NCI-H2196 treated with DMSO at 0.1 percent for 48 hours (cell line): ENCODE measurements at regions not wholly inside any gene's neighbourhood (a gene's known extent, or its start where the extent isn't known, plus 50 kb on each side); places are given as distances from the start of the nearest gene placed in this dataset.
"Not testable (repeated sequence)": the region's sequence is repeated elsewhere in the genome, so short reads cannot be mapped to it uniquely, and the experiment has no call there.

Experiments used
- DNase-seq: peaks from one replicate; lab custom pipeline; 2025; ENCODE audit not compliant: unreplicated experiment; lab: John Stamatoyannopoulos, UW

- DNase-seq, result no peak
These were observed 52.6 kb upstream of the JUN start for GRCh38 chr1:58836408-58836807.

- peak; percentile 25 for DNase-seq
These were observed 54.0 kb upstream of the JUN start for GRCh38 chr1:58837886-58838285.

- DNase-seq, result no peak
These were observed 55.4 kb upstream of the JUN start for GRCh38 chr1:58839147-58839795.

- no peak for DNase-seq
These were observed 56.3 kb upstream of the JUN start for GRCh38 chr1:58839846-58840835.

GRCh38 chr1:58841455-58841854 is 57.6 kb upstream of the JUN start:
- no peak for DNase-seq

GRCh38 chr1:58842941-58843340 is 59.1 kb upstream of the JUN start:
- DNase-seq, result no peak

DNA sequence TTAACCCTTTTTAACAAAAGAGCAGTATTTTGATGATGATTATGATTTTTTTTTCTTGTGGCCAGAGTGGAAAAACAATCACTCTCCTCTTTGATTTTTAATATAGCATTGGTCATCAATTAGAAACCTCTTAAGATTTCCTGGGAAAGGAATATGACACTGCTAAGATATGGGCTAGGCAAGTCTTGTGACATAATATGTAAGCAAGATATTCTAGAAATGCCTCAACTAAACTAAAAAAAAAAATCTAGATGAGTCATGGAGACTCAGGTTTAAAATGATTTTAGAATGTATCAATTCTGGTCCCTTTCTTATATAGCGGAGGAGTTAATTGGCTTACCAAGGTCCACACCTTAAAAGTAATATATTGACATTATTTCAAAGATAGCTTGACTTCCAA is 60.3 kb upstream of the JUN start:
- DNase-seq, result no peak

DNA sequence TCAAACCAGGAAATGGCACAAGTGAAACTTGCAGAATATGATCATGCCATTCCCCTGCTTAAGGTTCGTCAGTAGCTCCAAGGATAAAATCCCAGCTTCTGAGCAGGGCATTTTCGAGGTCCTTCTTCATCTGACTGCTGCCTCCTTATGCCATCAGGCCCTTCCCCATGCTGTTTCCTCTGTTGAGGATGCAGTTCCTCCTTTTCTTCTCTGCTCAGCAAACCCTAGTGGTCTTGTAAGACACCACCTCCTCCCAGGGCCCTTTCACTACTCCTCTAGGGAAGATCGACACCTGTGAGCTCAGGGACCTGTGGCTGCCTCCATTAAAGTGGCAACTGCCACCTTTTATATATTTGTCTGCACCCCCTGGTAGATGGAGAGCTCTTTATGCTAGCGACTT is 62.1 kb upstream of the JUN start:
- DNase-seq, result no peak

DNA sequence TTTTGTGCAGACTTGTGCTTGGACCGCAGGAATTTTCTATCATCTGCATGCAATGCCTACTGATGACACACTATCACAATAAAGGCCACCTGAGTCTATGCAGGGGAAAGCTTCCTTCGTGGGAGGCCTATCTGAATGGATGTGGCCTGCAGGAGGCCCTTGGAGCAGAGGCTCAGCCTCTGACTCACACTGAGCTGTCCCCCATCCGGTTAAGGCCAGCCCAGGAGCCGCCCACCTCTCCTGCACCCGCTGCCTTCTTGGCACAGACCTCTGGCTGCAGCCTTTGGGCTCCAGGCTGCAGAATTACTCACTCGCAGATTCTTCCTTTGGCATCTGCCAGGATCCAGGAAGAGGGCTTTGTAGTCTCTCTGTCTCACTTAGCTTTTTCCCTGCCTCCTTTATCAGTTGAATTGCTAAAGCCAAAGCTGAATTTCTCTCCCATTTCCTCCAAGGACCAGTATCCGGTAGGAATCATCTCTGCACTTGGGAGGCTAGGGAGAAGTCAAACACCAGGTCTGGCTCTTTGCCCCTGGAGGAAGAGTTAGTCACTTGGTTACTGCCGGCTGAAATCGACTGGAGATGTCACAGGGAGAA is 65.1 kb upstream of the JUN start:
- DNase-seq, result peak; percentile 73

DNA sequence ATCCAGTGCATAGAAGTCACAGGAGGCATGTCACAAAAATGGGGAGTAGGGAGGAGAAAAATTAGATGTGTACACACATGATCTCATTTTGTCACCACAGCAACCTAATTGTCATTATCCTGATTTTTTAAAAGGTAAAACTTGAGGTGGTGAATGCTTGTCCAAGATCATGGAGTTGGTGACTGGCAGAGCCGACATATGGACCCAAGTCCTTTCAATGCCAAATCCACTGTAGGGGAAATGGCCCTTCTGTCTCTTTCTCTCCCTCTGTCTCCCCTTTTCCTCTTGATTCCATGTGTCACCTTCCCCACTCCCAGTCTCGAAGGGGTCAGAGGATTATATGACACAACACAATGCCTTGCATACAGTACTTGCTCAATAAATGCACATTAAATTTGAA is 65.7 kb upstream of the JUN start:
- DNase-seq, result no peak

DNA sequence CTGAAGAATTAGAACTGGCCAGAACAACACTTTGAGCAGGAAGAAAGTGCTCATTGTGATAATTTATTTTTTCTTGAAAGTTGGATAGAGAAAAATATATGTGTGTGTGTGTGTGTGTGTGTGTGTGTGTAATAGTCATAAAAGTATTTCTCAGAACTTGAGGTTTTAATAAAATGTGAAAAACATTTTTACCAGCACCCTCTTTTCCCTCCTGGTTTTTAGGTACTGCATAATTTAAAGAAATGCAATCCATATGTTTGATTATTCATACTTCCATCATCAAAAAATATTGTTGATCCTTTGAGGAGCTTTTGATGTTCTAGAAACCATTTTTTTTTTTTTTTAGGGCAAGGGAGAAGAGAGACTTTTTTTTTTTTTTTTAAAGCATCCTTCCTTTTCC is 66.8 kb upstream of the JUN start:
- no peak for DNase-seq

GRCh38 chr1:58852731-58853485 is 69.1 kb upstream of the JUN start:
- DNase-seq, result no peak

DNA sequence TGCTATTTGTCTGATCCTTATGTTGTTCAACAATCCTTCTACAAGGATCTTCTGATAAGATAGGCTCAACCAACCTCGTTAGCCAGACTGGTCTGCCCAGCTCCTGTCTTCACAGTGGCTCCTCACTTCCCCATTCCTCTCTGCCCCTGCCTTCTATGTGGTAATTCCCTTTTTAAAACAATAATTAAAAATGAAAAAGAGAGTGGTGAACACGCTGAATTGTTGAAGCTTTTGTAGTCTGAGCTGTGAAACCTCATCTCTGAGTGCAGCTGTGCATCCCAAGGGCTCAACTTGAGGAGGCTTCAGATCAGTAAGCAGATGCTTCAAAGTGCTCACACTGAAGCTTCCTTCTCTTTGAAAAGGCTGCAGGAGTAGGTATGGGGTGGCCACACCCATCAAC is 70.7 kb upstream of the JUN start:
- DNase-seq, result no peak

DNA sequence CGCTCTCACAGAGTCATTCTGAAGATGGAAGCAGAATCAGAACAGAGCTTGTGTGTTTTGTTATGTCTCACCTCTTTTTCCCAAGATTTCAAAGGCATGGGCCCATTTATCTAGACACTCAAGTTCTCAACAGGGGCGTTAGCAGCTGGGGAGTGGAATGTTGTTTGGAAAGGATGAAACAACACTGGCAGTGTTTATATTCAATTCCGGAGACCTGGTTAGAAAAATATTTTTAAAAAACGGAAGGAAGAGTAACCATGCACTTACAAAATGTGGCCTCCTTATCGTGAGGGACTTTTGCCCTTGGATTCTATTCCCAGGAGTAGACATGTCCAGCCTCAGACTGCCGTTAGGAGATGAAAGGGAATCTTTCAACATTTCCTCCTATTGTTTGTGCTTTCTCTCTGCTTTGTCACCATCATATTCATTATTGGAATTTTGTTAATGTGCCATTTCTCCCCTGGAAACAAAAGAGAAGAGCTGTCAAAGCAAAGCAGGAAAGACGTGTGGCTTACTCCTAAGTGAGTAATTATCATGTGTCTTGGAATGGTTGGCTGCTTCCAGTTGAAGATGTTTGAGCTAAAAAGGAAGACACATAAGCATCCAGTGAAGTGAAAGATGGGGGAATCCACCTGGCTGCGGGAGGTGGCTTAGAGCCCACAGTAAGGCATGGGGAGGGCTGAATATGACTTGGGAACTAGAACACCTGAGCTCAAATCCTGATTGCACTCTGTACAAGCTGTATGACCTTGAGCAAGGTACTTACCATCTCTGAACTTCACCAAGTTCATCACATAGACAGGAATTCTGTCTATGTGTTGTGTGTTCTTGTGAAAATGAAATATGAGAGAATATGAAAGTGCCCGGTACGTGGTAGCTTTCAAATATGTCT is 71.7 kb upstream of the JUN start:
- no peak for DNase-seq

GRCh38 chr1:58856281-58856680 is 72.4 kb upstream of the JUN start:
- not testable (repeated sequence) for DNase-seq

GRCh38 chr1:58857680-58858673 is 74.1 kb upstream of the JUN start:
- no peak for DNase-seq

DNA sequence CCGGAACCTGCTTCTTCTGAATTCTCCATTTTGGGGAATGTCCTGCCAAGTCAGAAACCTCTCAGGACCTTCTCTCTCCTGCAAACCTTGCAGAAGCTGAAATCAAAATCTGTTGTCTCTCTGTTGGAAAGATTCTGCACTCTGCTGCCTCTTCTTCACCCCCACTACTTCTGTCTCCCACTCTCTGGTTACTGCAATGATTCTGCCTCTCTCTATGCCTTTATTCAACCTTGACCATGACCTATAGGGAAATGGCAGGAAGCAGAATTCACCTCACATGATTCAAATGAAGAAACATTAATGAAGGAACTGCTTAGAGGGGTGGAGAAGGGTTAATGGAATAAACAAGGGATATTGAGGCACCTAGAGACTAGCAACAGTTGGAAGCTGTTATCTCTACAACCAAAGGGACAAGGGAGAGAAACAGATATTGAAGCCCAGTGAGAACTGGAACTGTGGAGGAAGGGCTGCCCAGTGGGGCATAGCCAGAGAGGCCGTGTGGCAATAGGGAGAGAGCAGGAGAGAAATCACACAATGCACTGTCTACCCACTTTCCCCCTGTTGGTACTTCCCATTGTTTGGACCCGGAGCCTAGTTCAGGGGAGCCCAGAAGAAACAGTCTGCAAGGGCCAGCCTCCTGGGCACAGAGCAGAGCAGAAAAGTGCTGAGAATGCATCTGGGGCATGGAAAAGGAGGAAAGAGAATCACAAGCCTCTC is 76.1 kb upstream of the JUN start:
- no peak for DNase-seq

DNA sequence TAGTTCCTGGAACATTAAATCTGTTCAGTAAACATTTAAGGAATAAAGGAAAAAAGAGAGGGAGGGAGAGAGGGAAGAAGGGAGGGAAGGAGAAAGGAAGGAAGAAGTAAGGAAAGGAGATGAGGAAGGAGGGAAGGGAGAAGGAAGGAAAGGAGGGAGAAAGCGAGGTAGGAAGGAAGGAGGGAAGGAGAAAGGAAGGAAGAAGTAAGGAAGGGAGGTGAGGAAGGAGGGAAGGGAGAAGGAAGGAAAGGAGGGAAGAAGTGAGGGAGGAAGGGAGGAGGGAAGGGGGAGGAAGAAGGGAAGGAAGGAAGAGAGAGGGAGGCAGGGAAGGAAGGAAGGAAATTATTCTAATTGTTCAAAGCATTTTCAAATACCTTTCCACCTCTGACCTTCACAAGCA is 77.2 kb upstream of the JUN start:
- no peak for DNase-seq
